ENCODE measurements at regions not wholly inside any gene's neighbourhood (a gene's known extent, or its start where the extent isn't known, plus 50 kb on each side); places are given as distances from the start of the nearest gene placed in this dataset.

DNA sequence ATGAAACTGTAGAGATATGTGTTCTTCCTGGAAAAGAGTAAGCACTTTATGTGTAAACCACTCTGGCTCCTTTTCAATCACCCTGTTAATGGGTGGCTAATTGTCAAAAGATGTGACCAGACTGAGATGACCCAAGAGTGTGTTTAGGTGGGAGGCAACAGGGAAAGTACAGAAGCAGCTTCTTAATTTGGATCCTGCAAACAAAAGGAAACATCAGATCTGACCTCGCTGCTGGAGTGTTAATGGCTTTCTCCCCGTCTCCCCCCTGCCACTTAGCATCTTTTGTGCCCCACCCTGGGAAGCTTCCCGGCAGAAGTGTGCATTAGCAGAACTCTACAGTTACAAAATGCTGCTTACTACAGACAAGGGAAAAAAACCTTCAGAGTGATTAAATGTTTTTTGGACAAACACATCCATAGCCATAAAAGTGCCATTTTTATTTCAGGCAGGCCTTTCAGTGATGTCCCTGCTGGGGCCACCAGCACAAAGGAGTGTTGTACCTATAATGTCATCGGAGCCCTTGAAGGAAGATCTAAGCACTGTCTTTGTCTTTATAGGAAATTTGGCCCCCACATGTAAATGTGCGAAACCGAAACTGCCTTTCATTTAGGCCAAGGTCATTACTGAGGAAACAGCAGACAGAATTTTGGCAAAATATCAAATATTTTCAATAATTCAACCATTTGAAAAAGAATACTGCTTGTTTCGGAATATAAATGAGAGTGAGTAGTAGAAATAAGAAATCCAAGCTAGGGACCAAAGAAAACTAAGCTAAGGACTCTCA is 311.0 kb downstream of the WDR72 start:
- no peak for ATAC-seq
- intact Hi-C loops (cut with micrococcal nuclease), result no loop called here

More for the DNA sequence above, 311.0 kb downstream of the WDR72 start:
- Histone ChIP-seq H2AFZ (ENCODE audit: low read depth, low read length) (no peak overlapping the region), H4K20me1 (replicated peaks; ENCODE audit: control insufficient read depth, insufficient read depth, low read length) (no peaks in the 10 kb centered on the region), H3K4me2 (ENCODE audit: insufficient read depth, low read length) (no peak overlapping the region), H3K9ac (ENCODE audit: insufficient read depth in 1 of 2, low read depth in 2 of 2, low read length in 2 of 2) (no peak overlapping the region), H3K79me2 (ENCODE audit: control insufficient read depth, insufficient read depth, low read length) (no peaks in the 10 kb centered on the region), H3K27me3 (ENCODE audit: control insufficient read depth in 2 of 2, insufficient read depth in 2 of 2, low read length in 2 of 2) (no peaks in the 10 kb centered on the region), H3K9me3 (replicated peaks; ENCODE audit: control insufficient read depth, insufficient read depth, low read depth, low read length) (no peaks in the 10 kb centered on the region), H3K4me3 (no peak overlapping the region), H3K36me3 (ENCODE audit: control insufficient read depth, insufficient read depth, low read length) (no peaks in the 10 kb centered on the region), H3K4me1 (replicated peaks in 1 of 2; ENCODE audit: control insufficient read depth in 2 of 2, insufficient read depth in 2 of 2, low read length in 2 of 2) (no peaks in the 10 kb centered on the region), H3K27ac (ENCODE audit: extremely low read depth, low read depth, low read length) (no peak overlapping the region), H3K9me1 (ENCODE audit: control insufficient read depth, insufficient read depth, low read length) (no peaks in the 10 kb centered on the region)
- no peak for FAIRE-seq
- ChIA-PET CTCF (ENCODE audit: low intra/inter-chr PET ratio) (no interaction called here), POLR2A (no interaction called here)
- no peak for DNase-seq (ENCODE audit: extremely low read depth in 1 of 4, low spot score in 3 of 4)
- in situ Hi-C loops (cut with MboI), result no loop called here
- TF ChIP-seq, protein P1, sequence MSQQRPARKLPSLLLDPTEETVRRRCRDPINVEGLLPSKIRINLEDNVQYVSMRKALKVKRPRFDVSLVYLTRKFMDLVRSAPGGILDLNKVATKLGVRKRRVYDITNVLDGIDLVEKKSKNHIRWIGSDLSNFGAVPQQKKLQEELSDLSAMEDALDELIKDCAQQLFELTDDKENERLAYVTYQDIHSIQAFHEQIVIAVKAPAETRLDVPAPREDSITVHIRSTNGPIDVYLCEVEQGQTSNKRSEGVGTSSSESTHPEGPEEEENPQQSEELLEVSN (IDR thresholded peaks at IDR 0.05; ENCODE audit: borderline replicate concordance in 1 of 2, extremely low read depth in 1 of 2, insufficient read depth in 1 of 2, insufficient read length in 1 of 2, low read depth in 1 of 2, low read length in 1 of 2, poor library complexity in 1 of 2, severe bottlenecking in 1 of 2), result no peak
- TF ChIP-seq GATA2 (CRISPR knock-in tag; IDR thresholded peaks at IDR 0.05), result no peak
- TF ChIP-seq JUN (IDR thresholded peaks at IDR 0.05; ENCODE audit: borderline replicate concordance, low read depth, low read length), result no peak
- no peak for TF ChIP-seq JUN (CRISPR knock-in tag; IDR thresholded peaks at IDR 0.05; ENCODE audit: borderline replicate concordance)
- no peak for TF ChIP-seq HDGF (IDR thresholded peaks at IDR 0.05)
- no peak for TF ChIP-seq TCF3 (CRISPR knock-in tag; IDR thresholded peaks at IDR 0.05)
- no peak for TF ChIP-seq NR3C1 (CRISPR knock-in tag; IDR thresholded peaks at IDR 0.05)
- no peak for TF ChIP-seq KDM2B (CRISPR knock-in tag; IDR thresholded peaks at IDR 0.05)
- TF ChIP-seq PHB (CRISPR knock-in tag; IDR thresholded peaks at IDR 0.05), result no peak
- no peak for TF ChIP-seq HNRNPK (IDR thresholded peaks at IDR 0.05; ENCODE audit: low read depth, low read length, poor library complexity, severe bottlenecking)
- TF ChIP-seq ZNF551 (CRISPR knock-in tag; IDR thresholded peaks at IDR 0.05), result no peak
- BruUV-seq (replicated peaks), result no TSS peak
- 8% methylated on average over 7 of the region's 7 CpGs for WGBS (ENCODE audit: insufficient coverage, low coverage, missing lambda C conversion rate)
